ENCODE measurements at regions not wholly inside any gene's neighbourhood (a gene's known extent, or its start where the extent isn't known, plus 50 kb on each side); places are given as distances from the start of the nearest gene placed in this dataset.

GRCh38 chrX:1945879-1946278, 331.0 kb downstream of the ASMT start:
- TF ChIP-seq CTCF (IDR thresholded peaks at IDR 0.05 in 8 of 11, conservative IDR thresholded peaks at IDR 0.05 in 3 of 11): no peak
- TF ChIP-seq POLR2AphosphoS5 (IDR thresholded peaks at IDR 0.05): no peak

All from spleen (tissue), 7 donors.